Central memory CD8-positive, alpha-beta T cell (primary cell): ENCODE measurements at regions not wholly inside any gene's neighbourhood (a gene's known extent, or its start where the extent isn't known, plus 50 kb on each side); places are given as distances from the start of the nearest gene placed in this dataset.
"Not testable (repeated sequence)": the region's sequence is repeated elsewhere in the genome, so short reads cannot be mapped to it uniquely, and the experiment has no call there.

Experiments used
- ATAC-seq: fragments of 150-1000 bp; cut with Tn5 transposase; replicated peaks from 2 replicates; pipeline ENCODE4 v1.10.0; 2022; ENCODE audit warnings: mild to moderate bottlenecking, moderate FRiP score, moderate number of reproducible peaks; ENCODE audit not compliant: poor library complexity, severe bottlenecking; ENCODE audit errors: extremely low read depth
- DNase-seq, 2 donors: peaks; one replicate each; pipeline ENCODE4 v3.0.0; 2021; ENCODE audit warnings: low spot score in 2 of 2
- H3K27ac Mint-ChIP-seq: one replicate; pipeline ENCODE4 v1.8.0; 2022; ENCODE audit warnings: low read depth, mild to moderate bottlenecking, moderate library complexity, mixed read lengths
- H3K27me3 Mint-ChIP-seq: one replicate; pipeline ENCODE4 v1.8.0; 2022; ENCODE audit warnings: mixed read lengths
- H3K36me3 Mint-ChIP-seq: one replicate; pipeline ENCODE4 v1.8.0; 2022; ENCODE audit warnings: mild to moderate bottlenecking, moderate library complexity, mixed read lengths; ENCODE audit not compliant: insufficient read depth
- H3K4me1 Mint-ChIP-seq: one replicate; pipeline ENCODE4 v1.8.0; 2022; ENCODE audit warnings: mixed read lengths
- H3K4me3 Mint-ChIP-seq: one replicate; pipeline ENCODE4 v1.8.0; 2022; ENCODE audit warnings: mild to moderate bottlenecking, moderate library complexity, mixed read lengths
- H3K9me3 Mint-ChIP-seq: one replicate; pipeline ENCODE4 v1.8.0; 2022; ENCODE audit warnings: mixed read lengths

- ATAC-seq, result no peak
- no peak for DNase-seq
- Mint-ChIP-seq H3K27me3 (no peaks in the 10 kb centered on the region), H3K27ac (no peak overlapping the region), H3K4me1 (no peaks in the 10 kb centered on the region), H3K36me3 (peaks cover 3% of the 10 kb centered on the region), H3K4me3 (no peak overlapping the region), H3K9me3 (peaks cover 50% of the 10 kb centered on the region)
These were observed 335.2 kb upstream of the TARS1 start for GRCh38 chr5:33105521-33105941.

- H3K4me1 Mint-ChIP-seq, H3K27ac Mint-ChIP-seq, H3K36me3 Mint-ChIP-seq, H3K4me3 Mint-ChIP-seq, ATAC-seq, H3K27me3 Mint-ChIP-seq, DNase-seq: not testable (repeated sequence)
- H3K9me3 Mint-ChIP-seq, result peaks cover 40% of the 10 kb centered on the region
These were observed 330.3 kb upstream of the TARS1 start for GRCh38 chr5:33110496-33110895.

- no peak for ATAC-seq
- Mint-ChIP-seq H3K27ac (no peak overlapping the region), H3K27me3 (no peaks in the 10 kb centered on the region), H3K36me3 (no peaks in the 10 kb centered on the region), H3K4me1 (no peaks in the 10 kb centered on the region), H3K9me3 (peaks cover 26% of the 10 kb centered on the region), H3K4me3 (no peak overlapping the region)
- no peak for DNase-seq
These were observed 326.4 kb upstream of the TARS1 start for GRCh38 chr5:33114361-33114760.

GRCh38 chr5:33115467-33115866, 325.3 kb upstream of the TARS1 start:
- H3K27me3 Mint-ChIP-seq, result no peaks in the 10 kb centered on the region
- no peak overlapping the region for H3K27ac Mint-ChIP-seq
- ATAC-seq (no peak), DNase-seq (no peak)
- H3K36me3 Mint-ChIP-seq, result no peaks in the 10 kb centered on the region
- peaks cover 17% of the 10 kb centered on the region for H3K9me3 Mint-ChIP-seq
- H3K4me1 Mint-ChIP-seq, result no peaks in the 10 kb centered on the region
- no peak overlapping the region for H3K4me3 Mint-ChIP-seq

GRCh38 chr5:33118761-33119415, 321.9 kb upstream of the TARS1 start:
- no peak for ATAC-seq

GRCh38 chr5:33120671-33121070, 320.1 kb upstream of the TARS1 start:
- no peaks in the 10 kb centered on the region for H3K36me3 Mint-ChIP-seq
- no peaks in the 10 kb centered on the region for H3K27me3 Mint-ChIP-seq
- H3K27ac Mint-ChIP-seq, result no peak overlapping the region
- DNase-seq, result no peak
- H3K4me1 Mint-ChIP-seq, result no peaks in the 10 kb centered on the region
- ATAC-seq, result no peak
- H3K4me3 Mint-ChIP-seq, result no peak overlapping the region
- H3K9me3 Mint-ChIP-seq, result peaks cover 12% of the 10 kb centered on the region

More at GRCh38 chr5:33118761-33119415, 321.9 kb upstream of the TARS1 start:
- H3K27ac Mint-ChIP-seq, result no peak overlapping the region
- DNase-seq, result no peak
- no peaks in the 10 kb centered on the region for H3K36me3 Mint-ChIP-seq
- peaks cover 12% of the 10 kb centered on the region for H3K9me3 Mint-ChIP-seq
- H3K4me1 Mint-ChIP-seq, result no peaks in the 10 kb centered on the region
- no peak overlapping the region for H3K4me3 Mint-ChIP-seq
- H3K27me3 Mint-ChIP-seq, result no peaks in the 10 kb centered on the region

- ATAC-seq (no peak), DNase-seq (no peak)
- H3K4me3 Mint-ChIP-seq, result no peak overlapping the region
- no peaks in the 10 kb centered on the region for H3K27me3 Mint-ChIP-seq
- peaks cover 22% of the 10 kb centered on the region for H3K9me3 Mint-ChIP-seq
- no peaks in the 10 kb centered on the region for H3K36me3 Mint-ChIP-seq
- no peaks in the 10 kb centered on the region for H3K4me1 Mint-ChIP-seq
- no peak overlapping the region for H3K27ac Mint-ChIP-seq
These were observed 311.5 kb upstream of the TARS1 start for GRCh38 chr5:33129309-33129708.

- DNase-seq, result no peak
- Mint-ChIP-seq H3K9me3 (peaks cover 28% of the 10 kb centered on the region), H3K27ac (no peak overlapping the region), H3K4me1 (no peaks in the 10 kb centered on the region), H3K4me3 (no peak overlapping the region), H3K27me3 (no peaks in the 10 kb centered on the region), H3K36me3 (no peaks in the 10 kb centered on the region)
- ATAC-seq, result no peak
These were observed 304.0 kb upstream of the TARS1 start for GRCh38 chr5:33136785-33137184.

GRCh38 chr5:33138145-33138544, 302.6 kb upstream of the TARS1 start:
- ATAC-seq, H3K4me1 Mint-ChIP-seq, H3K36me3 Mint-ChIP-seq, H3K27ac Mint-ChIP-seq, H3K27me3 Mint-ChIP-seq, DNase-seq, H3K4me3 Mint-ChIP-seq: not testable (repeated sequence)
- H3K9me3 Mint-ChIP-seq, result peaks cover 23% of the 10 kb centered on the region

GRCh38 chr5:33143405-33144123, 297.2 kb upstream of the TARS1 start:
- Mint-ChIP-seq H3K36me3 (no peaks in the 10 kb centered on the region), H3K4me1 (no peaks in the 10 kb centered on the region), H3K27me3 (no peaks in the 10 kb centered on the region), H3K9me3 (peaks cover 15% of the 10 kb centered on the region), H3K4me3 (no peak overlapping the region), H3K27ac (no peak overlapping the region)
- ATAC-seq (no peak), DNase-seq (no peak)

- no peak overlapping the region for H3K4me3 Mint-ChIP-seq
- no peaks in the 10 kb centered on the region for H3K27me3 Mint-ChIP-seq
- DNase-seq (no peak), ATAC-seq (no peak)
- no peak overlapping the region for H3K27ac Mint-ChIP-seq
- no peaks in the 10 kb centered on the region for H3K4me1 Mint-ChIP-seq
- peaks cover 14% of the 10 kb centered on the region for H3K9me3 Mint-ChIP-seq
- no peaks in the 10 kb centered on the region for H3K36me3 Mint-ChIP-seq
These were observed 293.9 kb upstream of the TARS1 start for GRCh38 chr5:33146881-33147280.

GRCh38 chr5:33148076-33148513, 292.7 kb upstream of the TARS1 start:
- Mint-ChIP-seq H3K4me1 (no peaks in the 10 kb centered on the region), H3K36me3 (no peaks in the 10 kb centered on the region), H3K9me3 (peaks cover 14% of the 10 kb centered on the region), H3K4me3 (no peak overlapping the region), H3K27me3 (no peaks in the 10 kb centered on the region), H3K27ac (no peak overlapping the region)
- ATAC-seq (no peak), DNase-seq (no peak)

- H3K4me3 Mint-ChIP-seq, result no peak overlapping the region
- ATAC-seq (no peak), DNase-seq (no peak)
- H3K27ac Mint-ChIP-seq, result no peak overlapping the region
- H3K27me3 Mint-ChIP-seq, result no peaks in the 10 kb centered on the region
- no peaks in the 10 kb centered on the region for H3K4me1 Mint-ChIP-seq
- H3K36me3 Mint-ChIP-seq, result no peaks in the 10 kb centered on the region
- H3K9me3 Mint-ChIP-seq, result peaks cover 7% of the 10 kb centered on the region
These were observed 287.4 kb upstream of the TARS1 start for GRCh38 chr5:33153372-33153771.
